Peyer's patch (tissue), 4 donors: ENCODE measurements at regions not wholly inside any gene's neighbourhood (a gene's known extent, or its start where the extent isn't known, plus 50 kb on each side); places are given as distances from the start of the nearest gene placed in this dataset.

ENCODE experiments used
- CTCF ChIP-seq, 6 experiments: fragments of 450-650 bp in 4 of 6; fragments of 200-600 bp in 2 of 6; sonication (generic) in 1 of 6; IDR thresholded peaks; one replicate each; pipeline ENCODE4 v1.5.1; 2017 to 2019; ENCODE audit warnings: antibody characterized with exemption in 6 of 6, mild to moderate bottlenecking in 3 of 6, moderate library complexity in 1 of 6
- POLR2A ChIP-seq, 2 donors: fragments of 450-650 bp; IDR thresholded peaks; one replicate each; pipeline ENCODE4 v1.5.1; 2017; ENCODE audit warnings: antibody characterized with exemption in 2 of 2, mild to moderate bottlenecking in 2 of 2, moderate library complexity in 2 of 2

- TF ChIP-seq CTCF (IDR thresholded peaks at IDR 0.05) (no peak), POLR2A (IDR thresholded peaks at IDR 0.05) (no peak)
Measured at GRCh38 chr2:198411936-198412335, 607.5 kb downstream of the PLCL1 start.
